ENCODE measurements at regions not wholly inside any gene's neighbourhood (a gene's known extent, or its start where the extent isn't known, plus 50 kb on each side); places are given as distances from the start of the nearest gene placed in this dataset.

GRCh38 chr12:126807312-126807865 lies 1459.6 kb upstream of the TMEM132C start:
- DNase-seq = no peak

DNA sequence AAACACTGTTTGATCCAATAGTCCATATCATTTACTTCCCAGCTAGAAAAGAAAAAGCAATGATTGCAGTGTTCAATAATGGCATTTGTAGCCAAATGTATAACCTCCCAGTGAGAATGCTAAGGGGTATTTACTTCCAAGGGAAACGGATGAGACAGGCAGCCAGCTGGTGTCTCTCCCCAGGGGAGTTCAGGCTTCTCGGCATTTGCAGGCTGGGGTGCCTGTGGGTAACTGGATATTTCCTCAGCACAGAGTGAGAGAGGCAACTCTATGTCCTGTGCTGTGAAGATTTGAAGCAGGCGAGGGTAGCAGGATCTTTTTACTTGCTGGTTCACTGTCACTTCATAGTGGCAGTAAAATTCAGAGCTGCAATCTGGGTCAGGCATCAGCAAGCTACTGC lies 1455.6 kb upstream of the TMEM132C start:
- DNase-seq = no peak

GRCh38 chr12:126819554-126819953 lies 1447.4 kb upstream of the TMEM132C start:
- DNase-seq = no peak

DNA sequence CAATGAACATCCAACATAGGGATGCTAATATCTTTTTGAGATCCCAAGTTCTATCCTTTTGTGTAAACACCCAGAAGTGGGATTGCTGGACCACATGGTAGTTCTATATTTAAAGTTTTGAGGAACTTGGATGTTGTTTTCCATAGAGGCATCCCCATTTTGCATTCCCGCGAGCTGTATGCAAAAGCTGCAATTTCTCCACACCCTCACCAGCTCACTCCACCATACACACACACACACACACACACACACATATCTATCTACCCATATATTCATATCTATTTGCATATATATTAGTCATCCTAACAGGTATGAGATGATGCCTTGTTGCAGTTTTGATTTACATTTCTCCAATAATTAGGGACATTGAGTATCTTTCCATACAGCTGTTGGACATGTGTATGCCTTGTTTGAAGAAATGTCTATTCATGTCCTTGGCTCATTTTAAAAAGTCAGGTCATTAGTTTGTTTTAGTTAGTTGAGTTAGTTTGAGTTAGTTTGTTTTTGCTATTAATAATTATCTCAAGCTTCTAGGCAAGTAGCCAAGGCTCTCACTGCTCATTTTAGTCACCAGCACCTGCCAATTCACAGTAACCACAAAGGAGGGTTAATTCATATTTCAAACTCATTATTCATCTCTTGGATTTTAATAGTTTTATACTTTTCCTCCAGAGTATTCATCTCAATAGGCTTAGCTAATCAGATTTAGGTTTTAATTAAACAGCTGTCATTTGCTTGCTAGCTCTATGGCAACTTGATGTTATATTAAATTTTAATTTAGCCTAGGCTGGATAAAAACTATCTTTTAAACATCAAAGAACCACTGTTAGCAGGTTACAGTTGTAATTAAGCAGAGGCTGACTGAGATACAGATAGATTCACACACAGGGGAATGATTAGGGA lies 1435.9 kb upstream of the TMEM132C start:
- DNase-seq = no peak

- DNase-seq = no peak
Observed at GRCh38 chr12:126837697-126838096, 1429.3 kb upstream of the TMEM132C start.

DNA sequence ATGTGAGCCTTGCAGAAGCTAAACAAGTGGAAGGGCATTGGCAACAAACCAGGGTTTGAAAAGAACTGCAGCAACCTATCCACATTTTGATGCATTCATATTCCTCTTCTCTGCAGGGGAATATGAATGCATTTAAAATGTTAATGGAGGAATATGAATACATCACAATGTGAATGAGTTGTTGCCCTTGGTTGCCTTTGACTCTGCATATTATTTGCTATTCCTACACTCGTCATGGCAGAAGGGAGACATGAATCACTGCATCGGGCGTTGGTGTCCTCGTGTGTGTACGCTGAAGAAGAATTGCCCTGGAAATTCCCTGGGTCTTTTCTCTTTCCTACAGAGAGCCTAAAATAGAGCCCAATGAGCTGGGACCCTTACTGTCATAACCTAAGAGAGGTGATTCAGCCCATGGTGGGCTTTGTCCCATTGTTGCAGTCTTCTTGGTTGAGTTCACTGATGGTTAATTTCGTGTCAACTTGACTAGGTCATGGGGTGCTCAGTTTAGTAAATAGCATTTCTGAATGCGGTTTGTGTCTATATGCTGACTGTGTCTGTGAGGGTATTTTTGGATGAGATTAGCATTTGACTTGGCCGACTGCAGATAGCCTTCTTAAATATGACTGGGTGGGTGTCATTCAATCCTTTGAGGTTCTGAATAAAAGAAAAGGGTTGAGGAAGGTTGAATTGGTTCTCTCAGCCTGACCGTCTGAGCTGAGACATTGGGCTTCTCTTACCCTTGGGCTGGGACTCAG lies 1422.9 kb upstream of the TMEM132C start:
- DNase-seq = no peak

DNA sequence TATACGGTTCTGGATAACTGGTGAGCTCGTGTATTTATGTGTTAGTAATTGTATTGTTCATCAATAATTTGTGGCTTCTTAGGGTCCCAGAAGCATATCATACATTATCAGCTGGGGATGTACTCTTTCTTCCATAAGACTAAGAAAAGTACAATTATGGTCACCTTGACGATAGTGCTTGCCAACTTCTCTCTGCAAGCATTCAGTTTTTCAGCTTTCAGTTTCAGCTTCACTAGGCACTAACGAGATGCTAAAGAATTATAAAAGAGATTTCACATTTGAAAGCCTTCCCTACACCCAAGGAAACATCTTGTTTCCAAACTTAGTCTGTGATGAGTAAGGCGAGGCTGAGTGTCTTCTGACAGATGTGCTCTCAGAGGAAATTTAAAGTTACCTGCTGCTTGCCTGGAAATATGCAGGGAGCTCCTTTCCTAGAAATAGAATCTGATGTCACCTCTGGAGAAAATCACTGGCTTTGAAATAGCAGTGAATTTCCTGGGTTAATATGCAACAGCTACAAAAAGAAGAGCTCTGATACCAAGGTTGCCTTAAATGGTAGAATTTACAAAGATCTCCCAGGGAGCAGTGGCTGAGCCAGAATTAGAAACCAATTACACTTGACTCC lies 1419.9 kb upstream of the TMEM132C start:
- no peak for DNase-seq

GRCh38 chr12:126855768-126856167 lies 1411.2 kb upstream of the TMEM132C start:
- no peak for DNase-seq

DNA sequence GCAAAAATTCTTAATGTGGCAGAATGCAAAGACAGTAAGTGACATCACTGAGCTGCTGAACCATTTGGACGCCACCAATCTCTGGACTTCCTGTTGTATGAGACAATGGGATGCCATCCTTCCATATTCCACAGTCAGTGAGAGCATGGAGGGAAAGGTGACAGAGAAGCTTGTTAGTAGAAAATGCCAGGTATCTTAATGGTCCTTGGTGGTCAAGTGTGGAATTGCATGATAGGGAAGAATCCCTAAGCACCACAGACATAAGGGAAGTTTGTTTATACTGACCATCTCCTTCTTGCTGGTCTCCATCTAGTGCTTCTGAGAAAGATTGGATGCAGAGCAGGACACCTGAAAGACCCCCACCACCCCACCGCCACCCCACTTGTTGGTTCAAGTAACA lies 1410.0 kb upstream of the TMEM132C start:
- DNase-seq = no peak

DNA sequence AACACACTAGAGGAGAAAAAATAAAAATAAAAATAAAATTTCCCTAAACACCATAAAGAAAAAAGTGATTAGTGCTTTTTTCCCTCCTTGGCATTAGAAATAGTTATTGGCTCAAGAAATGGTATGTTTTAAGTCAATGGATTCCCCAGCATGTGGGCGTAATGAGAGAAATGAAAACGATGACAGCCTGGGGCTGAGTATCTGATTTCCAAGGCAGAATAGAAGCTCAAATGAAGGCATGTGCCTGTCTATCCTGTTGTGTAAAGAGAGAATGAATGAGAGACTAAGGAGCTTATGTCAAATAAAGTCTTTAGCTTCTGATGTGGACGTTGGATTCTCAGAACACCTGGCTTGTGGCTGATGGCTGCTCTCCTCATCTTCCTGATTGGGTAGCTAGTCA lies 1408.4 kb upstream of the TMEM132C start:
- DNase-seq = no peak

GRCh38 chr12:126860210-126860609 lies 1406.8 kb upstream of the TMEM132C start:
- no peak for DNase-seq

GRCh38 chr12:126862500-126862899 lies 1404.5 kb upstream of the TMEM132C start:
- no peak for DNase-seq

- no peak for DNase-seq
Observed at GRCh38 chr12:126869644-126870043, 1397.3 kb upstream of the TMEM132C start.

GRCh38 chr12:126873701-126874100 lies 1393.3 kb upstream of the TMEM132C start:
- no peak for DNase-seq

GRCh38 chr12:126874427-126875026 lies 1392.4 kb upstream of the TMEM132C start:
- peak; percentile 67 to 84 (median 76) for DNase-seq

GRCh38 chr12:126879842-126880241 lies 1387.1 kb upstream of the TMEM132C start:
- no peak for DNase-seq

GRCh38 chr12:126883697-126884096 lies 1383.3 kb upstream of the TMEM132C start:
- no peak for DNase-seq

DNA sequence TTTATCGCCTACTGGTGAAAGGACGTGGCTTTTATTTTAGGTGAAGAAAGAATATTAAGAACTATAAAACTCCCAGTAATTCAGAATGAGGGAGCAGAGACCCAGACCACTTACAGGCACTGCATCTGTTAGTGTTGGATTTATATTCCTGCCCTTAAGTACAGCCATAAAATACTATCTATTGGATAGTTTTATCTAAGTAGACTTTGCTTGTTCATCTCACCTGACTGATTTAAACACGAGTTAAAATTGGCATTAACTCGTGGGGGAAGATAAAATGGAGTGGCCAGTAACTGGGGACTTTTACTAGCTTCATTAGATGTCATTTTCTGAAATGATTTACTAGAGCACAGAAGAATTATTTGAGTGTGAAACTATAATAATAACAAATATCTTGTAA lies 1377.5 kb upstream of the TMEM132C start:
- DNase-seq = no peak

- DNase-seq = no peak
Observed at GRCh38 chr12:126890097-126890496, 1376.9 kb upstream of the TMEM132C start.

DNA sequence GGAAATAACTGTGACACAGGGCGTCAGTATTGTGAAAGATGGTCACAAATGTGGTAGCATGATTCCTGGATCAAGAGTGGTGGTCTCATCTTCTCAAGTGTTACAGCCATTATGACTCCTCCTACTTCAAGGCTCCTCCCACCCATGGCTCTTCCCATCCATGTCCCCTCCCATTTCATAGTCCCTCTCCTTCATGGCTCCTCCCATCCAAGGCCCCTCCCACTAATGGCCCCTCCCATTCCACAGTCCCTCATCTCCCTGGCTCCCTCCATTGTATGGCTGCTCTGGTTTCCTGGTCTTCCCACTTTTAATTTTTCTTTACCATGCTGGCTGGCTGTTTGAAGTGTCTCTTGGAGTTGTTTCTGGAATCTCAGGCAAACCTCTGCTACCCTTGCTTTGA lies 1375.2 kb upstream of the TMEM132C start:
- no peak for DNase-seq

GRCh38 chr12:126895951-126896913 lies 1370.7 kb upstream of the TMEM132C start:
- no peak for DNase-seq
